Progenitor cell of endocrine pancreas (in vitro differentiated cells): ENCODE measurements at regions not wholly inside any gene's neighbourhood (a gene's known extent, or its start where the extent isn't known, plus 50 kb on each side); places are given as distances from the start of the nearest gene placed in this dataset.

Experiments
- DNase-seq: peaks from one replicate; pipeline ENCODE4 v3.0.0; 2021; ENCODE audit warnings: low spot score; ENCODE audit not compliant: unreplicated experiment
- H3K27ac Mint-ChIP-seq: 2 replicates; pipeline ENCODE4 v1.8.0; 2021; ENCODE audit warnings: mild to moderate bottlenecking, moderate library complexity, mixed read lengths
- H3K27me3 Mint-ChIP-seq: 2 replicates; pipeline ENCODE4 v1.8.0; 2021; ENCODE audit warnings: mixed read lengths
- H3K36me3 Mint-ChIP-seq: 2 replicates; pipeline ENCODE4 v1.8.0; 2022; ENCODE audit warnings: mixed read lengths; ENCODE audit not compliant: insufficient read depth
- H3K4me1 Mint-ChIP-seq: 2 replicates; pipeline ENCODE4 v1.8.0; 2021; ENCODE audit warnings: low read depth, mixed read lengths
- H3K4me3 Mint-ChIP-seq: 2 replicates; pipeline ENCODE4 v1.8.0; 2021; ENCODE audit warnings: low read depth, mild to moderate bottlenecking, moderate library complexity, mixed read lengths
- H3K9me3 Mint-ChIP-seq: 2 replicates; pipeline ENCODE4 v1.8.0; 2021; ENCODE audit warnings: low read depth, mixed read lengths
- TF ChIP-seq, protein P1 (sequence below): fragments of 200-600 bp; sonication (generic); IDR thresholded peaks from one replicate; pipeline ENCODE4 v1.5.0; 2021; ENCODE audit warnings: antibody characterized with exemption, mild to moderate bottlenecking; ENCODE audit not compliant: unreplicated experiment

DNA sequence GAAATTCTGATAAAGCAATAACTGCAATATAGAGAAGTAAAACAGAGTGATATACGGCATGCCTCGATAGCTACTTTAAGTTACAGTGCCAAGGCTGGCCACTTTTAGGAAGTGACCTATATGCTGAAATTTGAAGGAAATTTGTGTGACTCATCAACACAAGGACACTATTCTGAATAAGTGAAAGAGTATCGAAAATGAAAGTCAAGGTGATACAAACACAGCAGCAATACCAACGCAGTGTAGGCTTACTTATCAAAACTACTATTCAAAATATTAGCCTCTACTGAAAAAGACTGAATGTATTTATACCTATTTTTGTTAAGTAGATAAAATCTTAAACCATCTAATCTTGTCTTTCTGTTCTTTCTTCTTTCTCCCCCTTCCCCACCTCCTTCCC, 459.9 kb upstream of the GNPDA2 start:
- DNase-seq: no peak
- TF ChIP-seq, protein P1, sequence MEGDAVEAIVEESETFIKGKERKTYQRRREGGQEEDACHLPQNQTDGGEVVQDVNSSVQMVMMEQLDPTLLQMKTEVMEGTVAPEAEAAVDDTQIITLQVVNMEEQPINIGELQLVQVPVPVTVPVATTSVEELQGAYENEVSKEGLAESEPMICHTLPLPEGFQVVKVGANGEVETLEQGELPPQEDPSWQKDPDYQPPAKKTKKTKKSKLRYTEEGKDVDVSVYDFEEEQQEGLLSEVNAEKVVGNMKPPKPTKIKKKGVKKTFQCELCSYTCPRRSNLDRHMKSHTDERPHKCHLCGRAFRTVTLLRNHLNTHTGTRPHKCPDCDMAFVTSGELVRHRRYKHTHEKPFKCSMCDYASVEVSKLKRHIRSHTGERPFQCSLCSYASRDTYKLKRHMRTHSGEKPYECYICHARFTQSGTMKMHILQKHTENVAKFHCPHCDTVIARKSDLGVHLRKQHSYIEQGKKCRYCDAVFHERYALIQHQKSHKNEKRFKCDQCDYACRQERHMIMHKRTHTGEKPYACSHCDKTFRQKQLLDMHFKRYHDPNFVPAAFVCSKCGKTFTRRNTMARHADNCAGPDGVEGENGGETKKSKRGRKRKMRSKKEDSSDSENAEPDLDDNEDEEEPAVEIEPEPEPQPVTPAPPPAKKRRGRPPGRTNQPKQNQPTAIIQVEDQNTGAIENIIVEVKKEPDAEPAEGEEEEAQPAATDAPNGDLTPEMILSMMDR: no peak
- H3K27me3 Mint-ChIP-seq: no peaks in the 10 kb centered on the region
- no peak overlapping the region for H3K27ac Mint-ChIP-seq
- no peaks in the 10 kb centered on the region for H3K4me1 Mint-ChIP-seq
- no peaks in the 10 kb centered on the region for H3K36me3 Mint-ChIP-seq
- no peak overlapping the region for H3K4me3 Mint-ChIP-seq
- no peaks in the 10 kb centered on the region for H3K9me3 Mint-ChIP-seq

DNA sequence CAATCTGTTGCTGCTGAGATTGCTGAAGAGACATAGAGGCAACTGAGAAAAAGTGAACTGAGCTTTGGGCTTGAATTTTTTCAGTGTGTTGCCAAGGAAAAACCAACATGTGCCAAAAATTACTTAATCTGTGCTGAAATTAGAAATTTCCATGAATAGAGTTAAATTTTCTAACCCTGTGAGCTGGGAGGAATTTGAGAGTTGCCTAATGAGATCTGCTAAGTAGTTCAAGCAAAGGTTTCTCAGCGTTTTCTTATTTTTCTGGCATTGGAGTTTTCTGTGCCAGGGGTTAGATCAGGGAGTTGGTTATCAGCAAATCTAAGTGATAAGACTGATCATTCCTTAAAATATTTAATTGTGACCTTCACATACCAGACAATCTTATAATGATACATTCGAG, 457.5 kb upstream of the GNPDA2 start:
- Mint-ChIP-seq H3K4me3 (no peak overlapping the region), H3K27me3 (no peaks in the 10 kb centered on the region), H3K9me3 (no peaks in the 10 kb centered on the region), H3K27ac (no peak overlapping the region), H3K36me3 (no peaks in the 10 kb centered on the region), H3K4me1 (no peaks in the 10 kb centered on the region)
- TF ChIP-seq, protein P1: no peak
- DNase-seq: no peak

DNA sequence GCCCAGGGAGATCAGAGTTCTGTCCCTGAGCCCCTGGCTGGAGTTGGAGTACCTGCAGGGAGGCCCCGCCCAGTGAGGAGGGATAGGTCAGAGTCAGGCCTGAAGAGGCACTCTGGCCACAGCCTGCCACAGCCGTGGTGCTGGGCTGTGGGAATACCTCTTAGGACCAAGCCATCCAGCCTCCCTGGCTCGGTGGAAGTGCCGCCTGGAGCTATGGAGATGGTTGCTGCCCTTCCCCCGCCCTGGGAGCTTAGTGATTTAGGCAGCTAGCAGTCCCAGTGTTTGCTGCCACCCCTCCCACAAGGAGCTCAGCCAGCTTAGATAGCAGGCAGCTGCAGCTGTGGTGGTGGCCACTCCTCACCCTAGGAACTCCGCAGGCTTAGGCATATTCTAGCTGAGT, 446.3 kb upstream of the GNPDA2 start:
- Mint-ChIP-seq H3K36me3 (no peaks in the 10 kb centered on the region), H3K9me3 (peaks cover 25% of the 10 kb centered on the region), H3K27me3 (no peaks in the 10 kb centered on the region), H3K4me1 (no peaks in the 10 kb centered on the region), H3K27ac (no peak overlapping the region), H3K4me3 (no peak overlapping the region)
- TF ChIP-seq, protein P1: no peak
- no peak for DNase-seq

DNA sequence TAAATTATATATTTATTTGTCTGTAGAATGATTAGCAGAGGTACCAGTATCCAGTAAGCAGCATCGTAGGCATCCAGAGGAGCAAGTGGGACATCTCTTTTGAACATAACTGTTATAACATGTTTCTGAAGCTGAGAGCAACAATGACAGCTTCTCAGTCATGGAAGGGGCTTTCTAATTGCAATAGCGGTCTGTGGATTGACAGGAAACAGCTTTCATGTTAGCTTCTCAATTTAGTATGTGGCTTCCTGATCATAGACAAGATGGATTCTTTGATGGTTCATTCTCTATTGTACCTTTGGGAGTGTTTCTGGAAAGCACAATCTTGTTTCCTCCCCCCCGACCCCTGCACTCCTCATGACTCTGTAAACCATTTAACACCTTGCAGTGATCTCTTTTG, 434.6 kb upstream of the GNPDA2 start:
- no peak for DNase-seq
- Mint-ChIP-seq H3K9me3 (no peaks in the 10 kb centered on the region), H3K27ac (no peak overlapping the region), H3K36me3 (no peaks in the 10 kb centered on the region), H3K27me3 (no peaks in the 10 kb centered on the region), H3K4me1 (no peaks in the 10 kb centered on the region), H3K4me3 (no peak overlapping the region)
- TF ChIP-seq, protein P1: no peak

DNA sequence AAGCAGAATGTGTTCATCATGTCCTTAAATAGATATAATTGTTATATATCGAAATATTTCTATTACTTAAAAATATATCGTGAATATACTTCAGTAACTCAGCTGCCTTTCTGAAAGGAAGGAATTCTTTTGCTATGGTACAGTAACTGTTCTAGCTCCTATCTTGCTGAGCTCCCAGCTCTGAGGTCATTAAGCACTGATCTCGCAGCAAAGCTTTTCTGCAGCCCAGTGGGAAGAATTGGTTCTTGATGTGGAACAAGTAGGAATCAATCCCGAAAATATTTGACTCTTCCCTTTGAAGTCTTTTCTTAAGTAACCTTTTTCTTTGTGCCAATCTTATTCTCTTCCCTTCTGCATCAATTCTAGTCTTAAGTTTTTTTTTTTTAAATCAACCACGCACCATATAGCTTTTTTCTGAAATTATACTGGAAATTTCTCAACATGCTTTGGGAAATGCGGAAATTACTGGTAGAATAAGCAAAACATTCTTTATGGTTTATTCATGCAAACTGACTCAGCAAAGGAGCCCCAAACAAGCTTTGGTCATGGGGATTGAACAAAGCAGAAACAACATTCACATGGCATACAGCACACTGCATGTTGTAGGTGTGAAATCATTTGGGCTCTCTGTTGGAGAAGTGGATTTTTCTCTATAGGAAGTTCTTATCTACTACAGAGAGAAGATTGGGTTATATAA, 428.9 kb upstream of the GNPDA2 start:
- Mint-ChIP-seq H3K27me3 (no peaks in the 10 kb centered on the region), H3K4me1 (no peaks in the 10 kb centered on the region), H3K9me3 (no peaks in the 10 kb centered on the region), H3K4me3 (no peak overlapping the region), H3K36me3 (no peaks in the 10 kb centered on the region), H3K27ac (no peak overlapping the region)
- TF ChIP-seq, protein P1: no peak
- no peak for DNase-seq
